Bronchial epithelial cell (primary cell): ENCODE measurements at regions not wholly inside any gene's neighbourhood (a gene's known extent, or its start where the extent isn't known, plus 50 kb on each side); places are given as distances from the start of the nearest gene placed in this dataset.

Source experiments
- DNase-seq: peaks from one replicate; pipeline ENCODE4 v3.0.0-alpha.2; 2010; ENCODE audit warnings: low read depth
- FAIRE-seq: peaks from 2 replicates; lab custom pipeline; 2011; peaks lifted over from hg19 to GRCh38; lab: Jason Lieb, UNC
- H3K27me3 ChIP-seq: 2 replicates; pipeline ENCODE4 v1.5.1; 2011; ENCODE audit warnings: low read length; ENCODE audit not compliant: control insufficient read depth, insufficient read depth
- H3K36me3 ChIP-seq: 2 replicates; pipeline ENCODE4 v1.5.1; 2011; ENCODE audit warnings: low read length; ENCODE audit not compliant: control insufficient read depth, insufficient read depth
- H3K4me3 ChIP-seq: 2 replicates; pipeline ENCODE4 v1.5.1; 2011; ENCODE audit warnings: mild to moderate bottlenecking, low read depth, low read length, control low read depth
- CTCF ChIP-seq: IDR thresholded peaks from 2 replicates; pipeline ENCODE4 v1.5.1; 2011; ENCODE audit warnings: mild to moderate bottlenecking, moderate library complexity, low read length, control low read depth, inconsistent platforms; ENCODE audit not compliant: insufficient read depth, severe bottlenecking

- DNase-seq (peak; percentile 8), FAIRE-seq (no peak)
- TF ChIP-seq CTCF = no peak
- Histone ChIP-seq H3K27me3 (no peaks in the 10 kb centered on the region), H3K4me3 (no peak overlapping the region), H3K36me3 (no peaks in the 10 kb centered on the region)
These were observed 839.4 kb upstream of the ADGRL4 start for GRCh38 chr1:79845936-79846335.

- no peaks in the 10 kb centered on the region for H3K36me3 ChIP-seq
- FAIRE-seq (no peak), DNase-seq (no peak)
- H3K4me3 ChIP-seq = no peak overlapping the region
- TF ChIP-seq CTCF = no peak
- no peaks in the 10 kb centered on the region for H3K27me3 ChIP-seq
These were observed 836.3 kb upstream of the ADGRL4 start for GRCh38 chr1:79842811-79843210.

- Histone ChIP-seq H3K27me3 (no peaks in the 10 kb centered on the region), H3K4me3 (no peak overlapping the region), H3K36me3 (no peaks in the 10 kb centered on the region)
- no peak for DNase-seq
- no peak for FAIRE-seq
- no peak for TF ChIP-seq CTCF
These were observed 833.4 kb upstream of the ADGRL4 start for GRCh38 chr1:79839882-79840281.

DNA sequence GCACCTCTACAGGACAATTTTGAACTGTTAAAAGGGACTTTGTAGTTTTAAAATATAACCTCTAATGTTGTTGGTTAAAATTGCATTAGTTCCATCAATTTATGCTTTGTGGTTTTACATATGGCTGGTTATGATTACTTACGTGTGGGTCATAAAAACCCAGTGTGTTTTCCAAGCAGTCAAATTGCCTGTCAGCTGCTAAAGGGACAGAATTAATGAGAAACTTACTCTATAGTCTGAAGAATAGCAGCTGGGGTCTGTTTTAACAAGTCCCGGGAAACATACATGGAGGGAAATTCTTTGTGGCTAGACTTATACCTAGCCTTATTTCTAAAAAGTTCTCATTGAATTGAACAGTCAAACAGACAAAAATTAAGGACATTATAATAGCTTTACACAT, 820.9 kb upstream of the ADGRL4 start:
- DNase-seq (no peak), FAIRE-seq (no peak)
- Histone ChIP-seq H3K36me3 (no peaks in the 10 kb centered on the region), H3K4me3 (no peak overlapping the region), H3K27me3 (no peaks in the 10 kb centered on the region)
- no peak for TF ChIP-seq CTCF

GRCh38 chr1:79825551-79825950, 819.0 kb upstream of the ADGRL4 start:
- TF ChIP-seq CTCF = no peak
- no peak overlapping the region for H3K4me3 ChIP-seq
- DNase-seq (no peak), FAIRE-seq (no peak)
- H3K27me3 ChIP-seq = no peaks in the 10 kb centered on the region
- H3K36me3 ChIP-seq = no peaks in the 10 kb centered on the region

DNA sequence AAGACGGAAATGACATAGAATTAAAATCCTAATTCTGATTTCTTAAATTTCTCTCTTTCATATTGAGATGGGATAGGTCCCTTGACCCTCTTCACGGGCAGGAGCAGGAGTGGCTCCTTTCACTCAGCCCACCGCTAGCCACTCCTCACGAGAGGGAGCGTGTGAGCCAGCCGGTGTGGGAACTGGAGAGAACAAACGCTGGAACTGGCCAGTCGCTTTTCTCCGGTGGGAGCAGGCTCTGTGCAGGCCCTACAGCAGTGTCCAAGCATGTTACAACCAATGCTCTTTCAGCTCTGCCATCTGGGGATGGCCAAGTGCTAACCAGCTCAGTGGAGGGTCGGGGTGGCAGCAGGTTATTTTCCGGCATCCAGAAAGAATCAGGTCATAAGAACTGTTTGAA, 815.5 kb upstream of the ADGRL4 start:
- H3K27me3 ChIP-seq = no peaks in the 10 kb centered on the region
- H3K4me3 ChIP-seq = no peak overlapping the region
- DNase-seq = no peak
- H3K36me3 ChIP-seq = no peaks in the 10 kb centered on the region
- no peak for TF ChIP-seq CTCF
- FAIRE-seq = peak; percentile 50
